Bronchial epithelial cell (primary cell): ENCODE measurements at regions not wholly inside any gene's neighbourhood (a gene's known extent, or its start where the extent isn't known, plus 50 kb on each side); places are given as distances from the start of the nearest gene placed in this dataset.

ENCODE experiments used
- DNase-seq: peaks from one replicate; pipeline ENCODE4 v3.0.0-alpha.2; 2010; ENCODE audit warnings: low read depth
- FAIRE-seq: peaks from 2 replicates; lab custom pipeline; 2011; peaks lifted over from hg19 to GRCh38; lab: Jason Lieb, UNC
- H3K27me3 ChIP-seq: 2 replicates; pipeline ENCODE4 v1.5.1; 2011; ENCODE audit warnings: low read length; ENCODE audit not compliant: control insufficient read depth, insufficient read depth
- H3K36me3 ChIP-seq: 2 replicates; pipeline ENCODE4 v1.5.1; 2011; ENCODE audit warnings: low read length; ENCODE audit not compliant: control insufficient read depth, insufficient read depth
- H3K4me3 ChIP-seq: 2 replicates; pipeline ENCODE4 v1.5.1; 2011; ENCODE audit warnings: mild to moderate bottlenecking, low read depth, low read length, control low read depth
- TF ChIP-seq, protein P1 (sequence below): IDR thresholded peaks from 2 replicates; pipeline ENCODE4 v1.5.1; 2011; ENCODE audit warnings: mild to moderate bottlenecking, moderate library complexity, low read length, control low read depth, inconsistent platforms; ENCODE audit not compliant: insufficient read depth, severe bottlenecking

DNA sequence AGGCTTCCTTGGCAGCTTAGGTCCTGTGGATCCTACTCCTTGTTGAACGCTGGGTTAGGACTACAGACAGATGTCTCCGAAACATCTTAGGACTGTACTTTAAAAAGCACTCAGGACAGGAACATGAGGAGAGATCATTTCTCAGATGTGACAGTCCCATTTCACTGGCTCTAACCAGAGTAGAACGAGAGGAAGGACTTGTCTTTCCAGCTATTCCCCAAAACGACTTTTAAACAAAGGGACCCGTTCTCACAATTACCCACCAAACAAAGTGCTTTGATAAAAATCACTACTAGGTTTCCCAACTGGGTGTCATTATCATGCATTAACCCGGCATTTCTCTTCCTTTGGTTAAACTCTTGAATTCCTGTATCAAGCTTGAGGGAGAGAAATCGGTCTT is 84.7 kb upstream of the BARX2 start:
- Histone ChIP-seq H3K4me3 (no peak overlapping the region), H3K36me3 (no peaks in the 10 kb centered on the region), H3K27me3 (no peaks in the 10 kb centered on the region)
- DNase-seq (no peak), FAIRE-seq (no peak)
- TF ChIP-seq, protein P1, sequence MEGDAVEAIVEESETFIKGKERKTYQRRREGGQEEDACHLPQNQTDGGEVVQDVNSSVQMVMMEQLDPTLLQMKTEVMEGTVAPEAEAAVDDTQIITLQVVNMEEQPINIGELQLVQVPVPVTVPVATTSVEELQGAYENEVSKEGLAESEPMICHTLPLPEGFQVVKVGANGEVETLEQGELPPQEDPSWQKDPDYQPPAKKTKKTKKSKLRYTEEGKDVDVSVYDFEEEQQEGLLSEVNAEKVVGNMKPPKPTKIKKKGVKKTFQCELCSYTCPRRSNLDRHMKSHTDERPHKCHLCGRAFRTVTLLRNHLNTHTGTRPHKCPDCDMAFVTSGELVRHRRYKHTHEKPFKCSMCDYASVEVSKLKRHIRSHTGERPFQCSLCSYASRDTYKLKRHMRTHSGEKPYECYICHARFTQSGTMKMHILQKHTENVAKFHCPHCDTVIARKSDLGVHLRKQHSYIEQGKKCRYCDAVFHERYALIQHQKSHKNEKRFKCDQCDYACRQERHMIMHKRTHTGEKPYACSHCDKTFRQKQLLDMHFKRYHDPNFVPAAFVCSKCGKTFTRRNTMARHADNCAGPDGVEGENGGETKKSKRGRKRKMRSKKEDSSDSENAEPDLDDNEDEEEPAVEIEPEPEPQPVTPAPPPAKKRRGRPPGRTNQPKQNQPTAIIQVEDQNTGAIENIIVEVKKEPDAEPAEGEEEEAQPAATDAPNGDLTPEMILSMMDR: no peak

GRCh38 chr11:129289350-129290040 is 86.2 kb upstream of the BARX2 start:
- no peak for FAIRE-seq

GRCh38 chr11:129287920-129288319 is 87.7 kb upstream of the BARX2 start:
- H3K27me3 ChIP-seq: no peaks in the 10 kb centered on the region
- TF ChIP-seq, protein P1: no peak
- no peaks in the 10 kb centered on the region for H3K36me3 ChIP-seq
- FAIRE-seq: no peak
- no peak overlapping the region for H3K4me3 ChIP-seq
- DNase-seq: no peak

More at GRCh38 chr11:129289350-129290040, 86.2 kb upstream of the BARX2 start:
- H3K36me3 ChIP-seq: no peaks in the 10 kb centered on the region
- no peak overlapping the region for H3K4me3 ChIP-seq
- DNase-seq: no peak
- H3K27me3 ChIP-seq: no peaks in the 10 kb centered on the region
- TF ChIP-seq, protein P1: no peak

DNA sequence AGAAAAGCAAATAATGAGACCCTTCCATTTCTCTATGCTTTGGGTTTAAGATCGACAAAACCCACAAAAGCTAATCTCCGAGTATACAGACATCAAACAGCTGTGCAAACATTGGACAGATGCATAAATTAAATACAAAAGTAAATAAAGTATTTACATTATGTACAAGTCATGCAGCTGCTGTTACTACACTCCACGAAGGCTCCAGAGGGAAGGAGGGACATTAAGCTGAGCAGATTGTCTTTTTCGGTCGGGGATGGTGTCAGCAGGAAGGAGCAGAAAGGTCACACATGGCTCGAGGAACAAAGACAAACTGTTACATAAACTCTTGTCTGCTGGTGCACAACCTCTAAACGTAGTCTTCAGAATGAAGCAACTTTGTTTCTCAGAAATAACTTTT is 88.8 kb upstream of the BARX2 start:
- Histone ChIP-seq H3K27me3 (no peaks in the 10 kb centered on the region), H3K36me3 (no peaks in the 10 kb centered on the region), H3K4me3 (no peak overlapping the region)
- TF ChIP-seq, protein P1: no peak
- no peak for DNase-seq
- FAIRE-seq: no peak

DNA sequence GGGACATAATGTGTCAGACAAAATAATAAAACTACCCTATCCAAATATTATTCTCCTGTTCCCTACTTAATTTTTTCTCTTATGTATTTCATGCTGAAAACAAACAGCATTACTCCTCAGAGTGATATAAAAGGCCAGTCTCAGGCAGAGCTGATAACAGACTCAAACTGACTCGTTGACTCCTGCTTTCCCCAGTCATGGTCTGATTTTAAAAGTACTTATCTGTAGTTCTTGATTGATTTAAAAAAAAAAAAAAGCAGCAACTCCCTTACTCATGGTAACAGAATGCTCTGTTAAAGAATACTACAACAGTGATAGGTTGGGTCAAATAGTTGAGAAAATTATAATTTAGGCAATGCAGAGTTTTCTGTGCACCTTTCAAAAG is 90.3 kb upstream of the BARX2 start:
- DNase-seq: no peak
- no peak for FAIRE-seq
- TF ChIP-seq, protein P1: no peak

GRCh38 chr11:129283141-129283540 is 91.0 kb upstream of the ARHGAP32 start:
- Histone ChIP-seq H3K4me3 (no peak overlapping the region), H3K36me3 (no peaks in the 10 kb centered on the region), H3K27me3 (no peaks in the 10 kb centered on the region)
- FAIRE-seq: no peak
- peak; percentile 84 for DNase-seq
- TF ChIP-seq, protein P1: no peak

More for the DNA sequence above, 90.3 kb upstream of the BARX2 start:
- Histone ChIP-seq H3K27me3 (no peaks in the 10 kb centered on the region), H3K4me3 (no peak overlapping the region), H3K36me3 (no peaks in the 10 kb centered on the region)
